ENCODE measurements at regions not wholly inside any gene's neighbourhood (a gene's known extent, or its start where the extent isn't known, plus 50 kb on each side); places are given as distances from the start of the nearest gene placed in this dataset.

GRCh38 chr5:124876983-124877382, 130.5 kb upstream of the ZNF608 start:
- H3K9me3 ChIP-seq (ENCODE audit: control insufficient read depth, insufficient read depth, low read length), result no peaks in the 10 kb centered on the region
- no peaks in the 10 kb centered on the region for H3K4me1 ChIP-seq (ENCODE audit: control insufficient read depth, insufficient read depth, low read length)
- no peaks in the 10 kb centered on the region for H3K36me3 ChIP-seq (ENCODE audit: control insufficient read depth, insufficient read depth, low read length)
- 76% methylated on average over 2 of the region's 2 CpGs for WGBS (ENCODE audit: insufficient coverage)
- no peak overlapping the region for H3K27ac ChIP-seq (ENCODE audit: low read depth, low read length)
- no peak overlapping the region for H3K4me3 ChIP-seq (ENCODE audit: low read depth, low read length)
- H3K27me3 ChIP-seq (ENCODE audit: control insufficient read depth, insufficient read depth, low read length), result no peaks in the 10 kb centered on the region
- no peak for DNase-seq (ENCODE audit: low read depth in 4 of 6, low spot score in 6 of 6)

- no peaks in the 10 kb centered on the region for H3K27me3 ChIP-seq (ENCODE audit: control insufficient read depth, insufficient read depth, low read length)
- no peak overlapping the region for H3K4me3 ChIP-seq (ENCODE audit: low read depth, low read length)
- no peak overlapping the region for H3K27ac ChIP-seq (ENCODE audit: low read depth, low read length)
- H3K36me3 ChIP-seq (ENCODE audit: control insufficient read depth, insufficient read depth, low read length), result no peaks in the 10 kb centered on the region
- H3K4me1 ChIP-seq (ENCODE audit: control insufficient read depth, insufficient read depth, low read length), result no peaks in the 10 kb centered on the region
- DNase-seq (ENCODE audit: low read depth in 4 of 6, low spot score in 6 of 6), result no peak
- H3K9me3 ChIP-seq (ENCODE audit: control insufficient read depth, insufficient read depth, low read length), result no peaks in the 10 kb centered on the region
- 96% methylated on average over 4 of the region's 7 CpGs for WGBS (ENCODE audit: insufficient coverage)
These were observed 131.2 kb upstream of the ZNF608 start for GRCh38 chr5:124877501-124878146.

GRCh38 chr5:124878583-124879342, 132.3 kb upstream of the ZNF608 start:
- Histone ChIP-seq H3K4me3 (ENCODE audit: low read depth, low read length) (no peak overlapping the region), H3K9me3 (ENCODE audit: control insufficient read depth, insufficient read depth, low read length) (no peaks in the 10 kb centered on the region), H3K27ac (ENCODE audit: low read depth, low read length) (no peak overlapping the region), H3K27me3 (ENCODE audit: control insufficient read depth, insufficient read depth, low read length) (no peaks in the 10 kb centered on the region), H3K4me1 (ENCODE audit: control insufficient read depth, insufficient read depth, low read length) (no peaks in the 10 kb centered on the region), H3K36me3 (ENCODE audit: control insufficient read depth, insufficient read depth, low read length) (no peaks in the 10 kb centered on the region)
- no peak for DNase-seq (ENCODE audit: low read depth in 4 of 6, low spot score in 6 of 6)
- 73% methylated on average over 3 of the region's 5 CpGs for WGBS (ENCODE audit: insufficient coverage)

GRCh38 chr5:124880903-124881697, 134.7 kb upstream of the ZNF608 start:
- WGBS (ENCODE audit: insufficient coverage), result 92% methylated on average over 10 of the region's 10 CpGs
- Histone ChIP-seq H3K27me3 (ENCODE audit: control insufficient read depth, insufficient read depth, low read length) (no peaks in the 10 kb centered on the region), H3K27ac (ENCODE audit: low read depth, low read length) (no peak overlapping the region), H3K36me3 (ENCODE audit: control insufficient read depth, insufficient read depth, low read length) (no peaks in the 10 kb centered on the region), H3K4me1 (ENCODE audit: control insufficient read depth, insufficient read depth, low read length) (no peaks in the 10 kb centered on the region), H3K4me3 (ENCODE audit: low read depth, low read length) (no peak overlapping the region), H3K9me3 (ENCODE audit: control insufficient read depth, insufficient read depth, low read length) (no peaks in the 10 kb centered on the region)
- no peak for DNase-seq (ENCODE audit: low read depth in 4 of 6, low spot score in 6 of 6)

- WGBS (ENCODE audit: insufficient coverage), result no CpG with 5 or more reads among the region's 3 CpGs
- DNase-seq (ENCODE audit: low read depth in 4 of 6, low spot score in 6 of 6), result no peak
- H3K27me3 ChIP-seq (ENCODE audit: control insufficient read depth, insufficient read depth, low read length), result no peaks in the 10 kb centered on the region
- no peaks in the 10 kb centered on the region for H3K36me3 ChIP-seq (ENCODE audit: control insufficient read depth, insufficient read depth, low read length)
- H3K4me1 ChIP-seq (ENCODE audit: control insufficient read depth, insufficient read depth, low read length), result peaks cover 3% of the 10 kb centered on the region
- no peak overlapping the region for H3K4me3 ChIP-seq (ENCODE audit: low read depth, low read length)
- H3K9me3 ChIP-seq (ENCODE audit: control insufficient read depth, insufficient read depth, low read length), result no peaks in the 10 kb centered on the region
- H3K27ac ChIP-seq (ENCODE audit: low read depth, low read length), result no peak overlapping the region
These were observed 137.2 kb upstream of the ZNF608 start for GRCh38 chr5:124883681-124884080.

- Histone ChIP-seq H3K4me3 (ENCODE audit: low read depth, low read length) (no peak overlapping the region), H3K4me1 (ENCODE audit: control insufficient read depth, insufficient read depth, low read length) (peaks cover 3% of the 10 kb centered on the region), H3K27me3 (ENCODE audit: control insufficient read depth, insufficient read depth, low read length) (no peaks in the 10 kb centered on the region), H3K36me3 (ENCODE audit: control insufficient read depth, insufficient read depth, low read length) (no peaks in the 10 kb centered on the region), H3K27ac (ENCODE audit: low read depth, low read length) (no peak overlapping the region), H3K9me3 (ENCODE audit: control insufficient read depth, insufficient read depth, low read length) (no peaks in the 10 kb centered on the region)
- DNase-seq (ENCODE audit: low read depth in 4 of 6, low spot score in 6 of 6), result peak in 1 of 6 donors; percentile 49
- WGBS (ENCODE audit: insufficient coverage), result no CpG with 5 or more reads among the region's 6 CpGs
These were observed 137.7 kb upstream of the ZNF608 start for GRCh38 chr5:124884114-124884513.

- no peak for DNase-seq (ENCODE audit: low read depth in 4 of 6, low spot score in 6 of 6)
- Histone ChIP-seq H3K27me3 (ENCODE audit: control insufficient read depth, insufficient read depth, low read length) (no peaks in the 10 kb centered on the region), H3K4me3 (ENCODE audit: low read depth, low read length) (no peak overlapping the region), H3K4me1 (ENCODE audit: control insufficient read depth, insufficient read depth, low read length) (peaks cover 3% of the 10 kb centered on the region), H3K9me3 (ENCODE audit: control insufficient read depth, insufficient read depth, low read length) (no peaks in the 10 kb centered on the region), H3K36me3 (ENCODE audit: control insufficient read depth, insufficient read depth, low read length) (no peaks in the 10 kb centered on the region), H3K27ac (ENCODE audit: low read depth, low read length) (no peak overlapping the region)
- WGBS (ENCODE audit: insufficient coverage), result 100% methylated on average over 1 of the region's 2 CpGs
These were observed 139.1 kb upstream of the ZNF608 start for GRCh38 chr5:124885490-124885889.

GRCh38 chr5:124887223-124887622, 140.8 kb upstream of the ZNF608 start:
- DNase-seq (ENCODE audit: low read depth in 4 of 6, low spot score in 6 of 6), result no peak
- H3K27me3 ChIP-seq (ENCODE audit: control insufficient read depth, insufficient read depth, low read length), result no peaks in the 10 kb centered on the region
- peaks cover 3% of the 10 kb centered on the region for H3K4me1 ChIP-seq (ENCODE audit: control insufficient read depth, insufficient read depth, low read length)
- no peak overlapping the region for H3K4me3 ChIP-seq (ENCODE audit: low read depth, low read length)
- H3K9me3 ChIP-seq (ENCODE audit: control insufficient read depth, insufficient read depth, low read length), result no peaks in the 10 kb centered on the region
- no peaks in the 10 kb centered on the region for H3K36me3 ChIP-seq (ENCODE audit: control insufficient read depth, insufficient read depth, low read length)
- 63% methylated on average over 1 of the region's 2 CpGs for WGBS (ENCODE audit: insufficient coverage)
- H3K27ac ChIP-seq (ENCODE audit: low read depth, low read length), result no peak overlapping the region

GRCh38 chr5:124888050-124888506, 141.6 kb upstream of the ZNF608 start:
- Histone ChIP-seq H3K27me3 (ENCODE audit: control insufficient read depth, insufficient read depth, low read length) (no peaks in the 10 kb centered on the region), H3K9me3 (ENCODE audit: control insufficient read depth, insufficient read depth, low read length) (no peaks in the 10 kb centered on the region), H3K27ac (ENCODE audit: low read depth, low read length) (no peak overlapping the region), H3K4me1 (ENCODE audit: control insufficient read depth, insufficient read depth, low read length) (peaks cover 3% of the 10 kb centered on the region), H3K4me3 (ENCODE audit: low read depth, low read length) (no peak overlapping the region), H3K36me3 (ENCODE audit: control insufficient read depth, insufficient read depth, low read length) (no peaks in the 10 kb centered on the region)
- DNase-seq (ENCODE audit: low read depth in 4 of 6, low spot score in 6 of 6), result peak in 1 of 6 donors; percentile 33
- 3% methylated on average over 5 of the region's 6 CpGs for WGBS (ENCODE audit: insufficient coverage)
